ENCODE measurements at regions not wholly inside any gene's neighbourhood (a gene's known extent, or its start where the extent isn't known, plus 50 kb on each side); places are given as distances from the start of the nearest gene placed in this dataset.

DNA sequence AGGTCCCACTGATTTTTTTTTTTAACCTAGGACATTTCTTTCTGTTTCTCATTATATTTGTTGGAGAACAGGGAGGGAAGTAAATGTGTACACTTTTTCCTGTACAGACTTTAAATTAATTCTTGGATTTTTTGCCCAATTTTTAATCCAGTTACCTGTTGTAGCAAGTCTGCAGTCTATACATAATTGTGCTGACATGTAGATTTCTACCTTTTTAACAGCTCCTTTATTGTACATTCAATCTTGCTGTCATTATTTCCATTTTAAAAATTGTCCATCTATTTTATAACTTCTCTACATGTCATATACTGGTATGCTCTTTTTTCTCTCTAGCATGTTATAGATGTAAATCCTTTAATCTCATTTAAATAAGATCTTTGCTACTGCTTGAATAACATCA is 1838.7 kb upstream of the CDH9 start:
- no peak for DNase-seq (ENCODE audit: low spot score)
- H3K4me1 ChIP-seq, result no peaks in the 10 kb centered on the region
- TF ChIP-seq, protein P1, sequence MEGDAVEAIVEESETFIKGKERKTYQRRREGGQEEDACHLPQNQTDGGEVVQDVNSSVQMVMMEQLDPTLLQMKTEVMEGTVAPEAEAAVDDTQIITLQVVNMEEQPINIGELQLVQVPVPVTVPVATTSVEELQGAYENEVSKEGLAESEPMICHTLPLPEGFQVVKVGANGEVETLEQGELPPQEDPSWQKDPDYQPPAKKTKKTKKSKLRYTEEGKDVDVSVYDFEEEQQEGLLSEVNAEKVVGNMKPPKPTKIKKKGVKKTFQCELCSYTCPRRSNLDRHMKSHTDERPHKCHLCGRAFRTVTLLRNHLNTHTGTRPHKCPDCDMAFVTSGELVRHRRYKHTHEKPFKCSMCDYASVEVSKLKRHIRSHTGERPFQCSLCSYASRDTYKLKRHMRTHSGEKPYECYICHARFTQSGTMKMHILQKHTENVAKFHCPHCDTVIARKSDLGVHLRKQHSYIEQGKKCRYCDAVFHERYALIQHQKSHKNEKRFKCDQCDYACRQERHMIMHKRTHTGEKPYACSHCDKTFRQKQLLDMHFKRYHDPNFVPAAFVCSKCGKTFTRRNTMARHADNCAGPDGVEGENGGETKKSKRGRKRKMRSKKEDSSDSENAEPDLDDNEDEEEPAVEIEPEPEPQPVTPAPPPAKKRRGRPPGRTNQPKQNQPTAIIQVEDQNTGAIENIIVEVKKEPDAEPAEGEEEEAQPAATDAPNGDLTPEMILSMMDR (IDR thresholded peaks at IDR 0.05), result no peak
- H3K36me3 ChIP-seq, result no peaks in the 10 kb centered on the region
- no peaks in the 10 kb centered on the region for H3K27me3 ChIP-seq
- no peak overlapping the region for H3K27ac ChIP-seq
- H3K4me3 ChIP-seq, result no peak overlapping the region
- no peaks in the 10 kb centered on the region for H3K9me3 ChIP-seq

DNA sequence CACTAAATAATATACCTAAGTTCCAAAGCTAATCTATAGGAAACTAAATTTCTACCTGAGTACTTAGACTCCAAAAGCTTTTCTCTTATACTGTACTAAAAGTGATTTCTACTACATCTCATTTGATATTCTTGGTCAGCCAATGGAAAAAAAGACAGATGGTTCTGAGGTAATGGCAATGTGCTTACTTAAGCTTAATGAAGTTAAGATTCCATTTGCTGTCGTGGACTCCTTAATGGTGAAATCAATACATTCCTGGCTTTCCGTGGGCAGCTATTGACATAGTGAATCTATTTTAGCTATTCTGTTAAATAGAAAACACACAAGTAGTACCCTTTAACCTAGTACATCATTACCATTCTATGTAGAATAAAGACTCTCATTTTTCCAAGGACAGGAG is 1825.6 kb upstream of the CDH9 start:
- H3K4me3 ChIP-seq, result no peak overlapping the region
- TF ChIP-seq, protein P1 (IDR thresholded peaks at IDR 0.05), result no peak
- no peak overlapping the region for H3K27ac ChIP-seq
- no peaks in the 10 kb centered on the region for H3K9me3 ChIP-seq
- H3K4me1 ChIP-seq, result no peaks in the 10 kb centered on the region
- no peak for DNase-seq (ENCODE audit: low spot score)
- H3K27me3 ChIP-seq, result no peaks in the 10 kb centered on the region
- H3K36me3 ChIP-seq, result no peaks in the 10 kb centered on the region

DNA sequence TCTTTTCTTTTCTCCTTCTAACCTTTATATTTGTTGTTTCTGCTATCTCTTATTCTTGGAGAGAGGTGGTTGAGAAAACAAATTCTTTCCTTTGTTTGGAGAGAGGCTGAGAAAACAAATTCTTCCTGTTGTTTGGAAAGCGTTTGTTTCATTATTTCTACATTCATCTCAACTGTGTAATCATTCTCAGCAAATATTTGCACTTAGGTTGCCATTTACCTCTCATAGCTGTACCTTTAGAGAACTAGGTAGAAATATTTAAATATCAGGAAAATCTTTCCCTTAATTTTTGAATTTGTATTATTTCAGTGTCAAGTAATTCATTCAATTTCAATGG is 1824.4 kb upstream of the CDH9 start:
- Histone ChIP-seq H3K36me3 (no peaks in the 10 kb centered on the region), H3K4me3 (no peak overlapping the region), H3K27me3 (no peaks in the 10 kb centered on the region), H3K9me3 (no peaks in the 10 kb centered on the region), H3K4me1 (no peaks in the 10 kb centered on the region), H3K27ac (no peak overlapping the region)
- TF ChIP-seq, protein P1 (IDR thresholded peaks at IDR 0.05), result no peak
- no peak for DNase-seq (ENCODE audit: low spot score)

DNA sequence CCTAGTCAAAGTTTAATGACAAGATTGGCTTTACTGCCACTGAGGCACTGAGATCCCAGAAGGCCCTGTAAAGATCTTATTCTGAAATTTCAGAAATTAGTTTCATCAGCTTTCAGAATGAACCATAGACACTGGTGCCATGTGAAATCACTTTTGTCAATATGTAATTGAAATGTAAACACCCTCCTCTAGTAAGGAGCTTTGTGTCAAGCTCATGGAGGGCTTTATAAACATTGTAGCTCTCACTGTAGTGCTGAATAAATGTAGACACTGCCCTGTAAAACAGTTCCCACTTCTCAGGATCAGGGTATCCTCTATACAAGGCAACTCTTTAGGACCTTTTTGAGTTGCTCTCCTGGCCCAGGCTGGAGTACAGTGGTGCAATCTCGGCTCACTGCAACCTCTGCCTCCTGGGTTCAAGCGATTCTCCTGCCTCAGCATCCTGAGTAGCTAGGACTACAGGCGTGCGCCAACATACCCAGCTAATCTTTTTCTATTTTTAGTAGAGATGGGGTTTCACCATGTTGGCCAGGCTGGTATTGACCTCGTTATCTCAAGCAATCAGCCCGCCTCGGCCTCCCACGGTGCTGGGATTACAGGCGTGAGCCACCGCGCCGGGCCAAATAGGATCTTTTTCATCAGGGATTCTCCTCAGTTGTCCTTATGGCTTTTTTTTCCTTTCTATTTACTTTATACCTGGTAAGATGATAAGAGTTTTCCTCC is 1823.9 kb upstream of the CDH9 start:
- DNase-seq (ENCODE audit: low spot score), result no peak
- TF ChIP-seq, protein P1 (IDR thresholded peaks at IDR 0.05), result no peak

DNA sequence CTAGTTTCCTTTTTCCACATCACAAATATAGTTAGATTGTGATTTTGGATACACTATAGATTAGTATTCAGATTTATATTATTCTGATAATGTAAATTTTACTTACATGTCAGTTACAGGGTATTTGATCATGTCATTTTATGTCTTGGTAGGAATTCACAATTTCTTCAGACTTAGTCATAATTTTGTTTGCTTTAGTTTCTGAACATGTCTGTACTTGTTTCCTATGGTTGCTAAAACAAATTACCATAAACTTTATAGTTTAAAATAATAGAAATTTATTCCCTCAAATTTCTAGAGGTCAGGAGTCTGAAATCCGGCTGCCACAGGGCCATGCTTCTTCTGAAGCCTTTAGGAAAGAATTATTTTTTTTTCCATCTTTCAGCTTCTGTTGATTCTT is 1817.2 kb upstream of the CDH9 start:
- TF ChIP-seq, protein P1 (IDR thresholded peaks at IDR 0.05), result no peak
- no peak overlapping the region for H3K27ac ChIP-seq
- no peaks in the 10 kb centered on the region for H3K27me3 ChIP-seq
- H3K4me3 ChIP-seq, result no peak overlapping the region
- H3K9me3 ChIP-seq, result no peaks in the 10 kb centered on the region
- no peaks in the 10 kb centered on the region for H3K36me3 ChIP-seq
- no peak for DNase-seq (ENCODE audit: low spot score)
- no peaks in the 10 kb centered on the region for H3K4me1 ChIP-seq

More for the DNA sequence above, 1823.9 kb upstream of the CDH9 start:
- Histone ChIP-seq H3K4me3 (no peak overlapping the region), H3K4me1 (no peaks in the 10 kb centered on the region), H3K36me3 (no peaks in the 10 kb centered on the region), H3K27me3 (no peaks in the 10 kb centered on the region), H3K27ac (no peak overlapping the region), H3K9me3 (no peaks in the 10 kb centered on the region)

DNA sequence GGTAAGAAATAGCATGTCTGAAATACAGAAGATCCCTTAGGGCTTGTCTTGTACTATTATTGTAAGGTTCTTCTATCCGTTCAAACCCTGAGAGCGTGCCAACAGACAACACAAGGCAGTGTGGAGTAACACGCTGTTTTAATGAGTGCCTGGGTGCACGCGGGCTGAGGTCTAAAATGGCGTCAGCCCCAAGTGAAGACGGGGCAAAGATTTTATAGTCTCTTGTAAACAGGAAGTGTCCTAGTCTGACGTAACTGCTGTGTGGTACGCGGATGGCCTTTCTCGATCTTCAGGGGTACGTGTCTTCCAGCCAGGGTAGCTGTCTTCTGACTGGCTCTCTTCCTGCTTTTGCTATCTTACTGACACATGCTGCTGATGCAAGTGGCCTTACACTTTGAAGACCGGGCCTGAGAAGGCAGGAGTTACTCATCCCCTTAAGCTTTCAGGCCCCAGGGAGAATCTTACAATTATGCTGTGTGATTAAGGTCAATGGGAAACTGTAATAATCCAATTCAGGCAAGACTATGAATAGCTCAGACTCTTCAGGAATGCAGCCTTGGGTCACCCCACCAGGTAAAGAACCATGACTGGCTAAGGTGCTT is 1812.0 kb upstream of the CDH9 start:
- no peaks in the 10 kb centered on the region for H3K36me3 ChIP-seq
- no peaks in the 10 kb centered on the region for H3K9me3 ChIP-seq
- H3K4me1 ChIP-seq, result no peaks in the 10 kb centered on the region
- TF ChIP-seq, protein P1 (IDR thresholded peaks at IDR 0.05), result no peak
- no peaks in the 10 kb centered on the region for H3K27me3 ChIP-seq
- H3K4me3 ChIP-seq, result no peak overlapping the region
- no peak for DNase-seq (ENCODE audit: low spot score)
- no peak overlapping the region for H3K27ac ChIP-seq
